ENCODE measurements at regions not wholly inside any gene's neighbourhood (a gene's known extent, or its start where the extent isn't known, plus 50 kb on each side); places are given as distances from the start of the nearest gene placed in this dataset.
A peak's percentile ranks its signal among the peaks of the same experiment; 100 is the strongest.
"Not testable (repeated sequence)": the region's sequence is repeated elsewhere in the genome, so short reads cannot be mapped to it uniquely, and the experiment has no call there.

- DNase-seq: not testable (repeated sequence)
Observed at GRCh38 chrY:6685783-6686389, 224.6 kb upstream of the TBL1Y start.

GRCh38 chrY:6701558-6702161 is 208.8 kb upstream of the TBL1Y start:
- not testable (repeated sequence) for DNase-seq

GRCh38 chrY:6721443-6721842 is 189.1 kb upstream of the TBL1Y start:
- DNase-seq: not testable (repeated sequence)

DNA sequence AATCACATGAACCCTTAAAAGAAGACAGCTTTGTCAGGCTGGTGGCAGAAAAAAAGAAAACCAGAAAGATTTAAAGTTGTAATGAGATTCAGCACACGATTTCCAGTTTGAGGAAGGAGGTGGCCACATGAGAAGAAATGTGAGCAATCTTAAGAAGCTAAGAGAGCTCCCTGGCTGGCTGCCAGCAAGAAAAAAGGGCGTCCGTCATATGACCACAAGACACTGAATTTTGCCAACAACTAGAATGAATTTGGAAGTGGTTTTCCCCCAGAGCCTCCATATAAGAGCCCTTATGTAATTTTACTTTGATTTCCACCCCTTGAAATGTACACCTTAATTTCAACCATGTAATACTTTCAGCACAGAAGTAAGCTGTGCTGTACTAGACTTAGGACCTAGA is 163.3 kb upstream of the TBL1Y start:
- not testable (repeated sequence) for DNase-seq

GRCh38 chrY:6782334-6782733 is 128.2 kb upstream of the TBL1Y start:
- no peak for DNase-seq

GRCh38 chrY:6786960-6787359 is 123.5 kb upstream of the TBL1Y start:
- no peak for DNase-seq

DNA sequence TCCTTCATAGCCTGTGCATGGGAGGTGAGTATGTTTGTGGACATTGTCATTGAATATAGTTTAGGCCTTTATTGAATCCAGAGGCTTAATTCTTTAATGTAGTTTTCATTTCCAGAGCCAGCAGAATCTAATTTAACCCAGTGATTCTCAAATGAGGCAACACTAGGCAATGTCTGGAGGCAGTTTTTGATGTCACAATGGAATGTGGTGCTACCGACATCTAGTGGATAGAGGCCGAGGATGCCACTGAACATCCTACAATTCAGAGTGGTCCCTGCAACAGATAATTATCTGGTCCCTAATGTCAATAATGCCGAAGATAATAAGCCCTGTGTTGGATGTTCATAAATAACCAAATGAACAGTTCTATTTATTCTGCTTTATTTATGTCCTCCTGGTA is 98.9 kb upstream of the TBL1Y start:
- peak in 1 of 2 experiments; percentile 1 for DNase-seq

Measured in NCI-H526 (cell line).